HEK293T (cell line): ENCODE measurements at regions not wholly inside any gene's neighbourhood (a gene's known extent, or its start where the extent isn't known, plus 50 kb on each side); places are given as distances from the start of the nearest gene placed in this dataset.

ENCODE experiments used
- CTCF ChIA-PET: fragments of 350-600 bp; formaldehyde crosslinking; extraction: SDS; loops from one replicate; lab custom pipeline; 2021; ENCODE audit warnings: antibody characterized with exemption, inconsistent platforms; lab: Yijun Ruan, JAX
- POLR2A ChIA-PET: fragments of 350-600 bp; formaldehyde crosslinking; extraction: SDS; loops from one replicate; lab custom pipeline; 2020; ENCODE audit warnings: antibody characterized with exemption, inconsistent platforms; lab: Yijun Ruan, JAX
- DNase-seq: peaks from one replicate; pipeline ENCODE4 v3.0.0; 2012; ENCODE audit warnings: mixed read lengths; ENCODE audit errors: extremely low spot score
- ARNT ChIP-seq: fragments of 450-650 bp; IDR thresholded peaks from 2 replicates; pipeline ENCODE4 v1.6.1; 2017; ENCODE audit warnings: mild to moderate bottlenecking
- BHLHE40 ChIP-seq: fragments of 450-650 bp; IDR thresholded peaks from 2 replicates; pipeline ENCODE4 v1.6.1; 2016; ENCODE audit warnings: mild to moderate bottlenecking, moderate library complexity, borderline replicate concordance
- CTBP1 ChIP-seq: fragments of 450-650 bp; IDR thresholded peaks from 2 replicates; pipeline ENCODE4 v1.6.1; 2016; ENCODE audit warnings: borderline replicate concordance
- ELF4 ChIP-seq: fragments of 450-650 bp; IDR thresholded peaks from 2 replicates; pipeline ENCODE4 v1.6.1; 2017; ENCODE audit warnings: antibody characterized with exemption
- FOXA1 ChIP-seq: fragments of 450-650 bp; IDR thresholded peaks from 2 replicates; pipeline ENCODE4 v1.6.1; 2016; ENCODE audit warnings: mild to moderate bottlenecking
- FOXK2 ChIP-seq: fragments of 450-650 bp; IDR thresholded peaks from 2 replicates; pipeline ENCODE4 v1.6.1; 2016; ENCODE audit warnings: mild to moderate bottlenecking
- FOXM1 ChIP-seq: fragments of 450-650 bp; IDR thresholded peaks from 2 replicates; pipeline ENCODE4 v1.6.1; 2017; ENCODE audit warnings: mild to moderate bottlenecking, borderline replicate concordance
- HDGF ChIP-seq: fragments of 450-650 bp; IDR thresholded peaks from 2 replicates; pipeline ENCODE4 v1.6.1; 2017; ENCODE audit warnings: antibody characterized with exemption, borderline replicate concordance
- L3MBTL2 ChIP-seq: fragments of 450-650 bp; conservative IDR thresholded peaks from 2 replicates; pipeline ENCODE4 v1.6.1; 2016; ENCODE audit warnings: mild to moderate bottlenecking
- LEF1 ChIP-seq: fragments of 450-650 bp; IDR thresholded peaks from 2 replicates; pipeline ENCODE4 v1.6.1; 2017; ENCODE audit warnings: mild to moderate bottlenecking, borderline replicate concordance
- NFRKB ChIP-seq: fragments of 450-650 bp; IDR thresholded peaks from 2 replicates; pipeline ENCODE4 v1.6.1; 2016; ENCODE audit warnings: mild to moderate bottlenecking, moderate library complexity
- PKNOX1 ChIP-seq: fragments of 450-650 bp; IDR thresholded peaks from 2 replicates; pipeline ENCODE4 v1.6.1; 2016
- SP1 ChIP-seq: fragments of 450-650 bp; IDR thresholded peaks from 2 replicates; pipeline ENCODE4 v1.6.1; 2017
- SUZ12 ChIP-seq: fragments of 450-650 bp; IDR thresholded peaks from 2 replicates; pipeline ENCODE4 v1.6.1; 2016; ENCODE audit warnings: mild to moderate bottlenecking
- TARDBP ChIP-seq: fragments of 450-650 bp; IDR thresholded peaks from 2 replicates; pipeline ENCODE4 v1.6.1; 2016
- ZNF384 ChIP-seq: fragments of 450-650 bp; IDR thresholded peaks from 2 replicates; pipeline ENCODE4 v1.6.1; 2016

GRCh38 chr5:149435660-149436059 lies 56.6 kb upstream of the IL17B start:
- DNase-seq: no peak
- no peak for TF ChIP-seq BHLHE40
- TF ChIP-seq FOXK2: no peak
- no peak for TF ChIP-seq SP1
- no peak for TF ChIP-seq LEF1
- TF ChIP-seq CTBP1: no peak
- TF ChIP-seq TARDBP: no peak
- no peak for TF ChIP-seq HDGF
- TF ChIP-seq PKNOX1: no peak
- TF ChIP-seq ARNT: no peak
- TF ChIP-seq ELF4: no peak
- ChIA-PET POLR2A (interaction anchor here (2.1 to 2.3 kb wide), 2 partner anchors 10 to 116 kb away, joined by 6 to 9 read pairs; partner anchors contain the start of gene CSNK1A1), CTCF (interaction anchor here (0.9 to 5.4 kb wide), 13 partner anchors 10 to 183 kb away, joined by 3 to 87 read pairs (median 6); no protein-coding TSS in a partner anchor)

- ChIA-PET CTCF (interaction anchor here (0.5 to 5.4 kb wide), 22 partner anchors 9 to 184 kb away, joined by 3 to 87 read pairs (median 4); partner anchors contain the start of gene PCYOX1L), POLR2A (interaction anchor here (2.1 to 2.3 kb wide), 2 partner anchors 11 to 117 kb away, joined by 6 to 9 read pairs; partner anchors contain the start of gene CSNK1A1)
- TF ChIP-seq FOXK2 (no peak), CTBP1 (no peak), TARDBP (no peak), ARNT (no peak)
- DNase-seq: no peak
Measured at GRCh38 chr5:149435015-149435376, 55.9 kb upstream of the IL17B start.

GRCh38 chr5:149434162-149435014 lies 55.3 kb upstream of the IL17B start:
- ChIA-PET POLR2A (interaction anchor here (0.7 to 2.3 kb wide), 3 partner anchors 11 to 117 kb away, joined by 4 to 9 read pairs (median 6); partner anchors contain the start of genes CSNK1A1 and PCYOX1L), CTCF (interaction anchor here (0.5 to 5.4 kb wide), 30 partner anchors 8 to 185 kb away, joined by 3 to 87 read pairs (median 4); partner anchors contain the start of genes ARHGEF37, CSNK1A1 and PCYOX1L)
- peak; percentile 79 for DNase-seq
- TF ChIP-seq PKNOX1: peak; percentile 52
- TF ChIP-seq LEF1: no peak

- ChIA-PET POLR2A (interaction anchor here (0.7 to 2.3 kb wide), 3 partner anchors 12 to 118 kb away, joined by 4 to 9 read pairs (median 6); partner anchors contain the start of genes CSNK1A1 and PCYOX1L), CTCF (interaction anchor here (0.7 to 5.4 kb wide), 21 partner anchors 8 to 148 kb away, joined by 3 to 87 read pairs (median 4); partner anchors contain the start of genes ARHGEF37, CSNK1A1 and PCYOX1L)
- TF ChIP-seq TARDBP: no peak
- TF ChIP-seq ELF4: no peak
- no peak for TF ChIP-seq FOXM1
- no peak for TF ChIP-seq LEF1
- TF ChIP-seq SUZ12: no peak
- DNase-seq: no peak
Measured at GRCh38 chr5:149433524-149434131, 54.5 kb upstream of the IL17B start.

- POLR2A ChIA-PET: interaction anchor here (1.3 kb wide), 1 partner anchor 9 kb away, joined by 5 read pairs; no protein-coding TSS in a partner anchor
Measured at GRCh38 chr5:149432911-149433401, 53.9 kb upstream of the IL17B start.

GRCh38 chr5:149432376-149432775 lies 53.3 kb upstream of the IL17B start:
- ChIA-PET POLR2A (interaction anchor here (1.3 kb wide), 1 partner anchor 10 kb away, joined by 5 read pairs; no protein-coding TSS in a partner anchor), CTCF (interaction anchor here (0.6 to 5.4 kb wide), 9 partner anchors 7 to 136 kb away, joined by 3 to 87 read pairs (median 4); no protein-coding TSS in a partner anchor)
- no peak for DNase-seq
- TF ChIP-seq FOXK2 (no peak), FOXA1 (no peak), SP1 (no peak), ARNT (no peak), ELF4 (no peak), L3MBTL2 (no peak), CTBP1 (no peak), SUZ12 (no peak), PKNOX1 (no peak), BHLHE40 (no peak), TARDBP (no peak), ZNF384 (no peak), HDGF (no peak), FOXM1 (no peak), LEF1 (no peak), NFRKB (no peak)

More at GRCh38 chr5:149432911-149433401, 53.9 kb upstream of the IL17B start:
- CTCF ChIA-PET: interaction anchor here (0.6 to 5.4 kb wide), 10 partner anchors 8 to 115 kb away, joined by 3 to 87 read pairs (median 9); no protein-coding TSS in a partner anchor
- DNase-seq: no peak
- TF ChIP-seq CTBP1 (no peak), BHLHE40 (no peak), TARDBP (no peak), LEF1 (no peak), ZNF384 (no peak), L3MBTL2 (no peak), FOXM1 (no peak), ARNT (no peak), SP1 (no peak), FOXK2 (no peak), HDGF (no peak)
